H1 (cell line): ENCODE measurements at regions not wholly inside any gene's neighbourhood (a gene's known extent, or its start where the extent isn't known, plus 50 kb on each side); places are given as distances from the start of the nearest gene placed in this dataset.

ENCODE experiments used
- CTCF ChIA-PET: fragments of 300-600 bp; sonication (Branson Sonifier 250); formaldehyde crosslinking; loops from one replicate; lab custom pipeline; 2021; ENCODE audit not compliant: partially characterized antibody; lab: Charles Lee
- POLR2A ChIA-PET: fragments of 300-600 bp; sonication (Branson Sonifier 250); formaldehyde crosslinking; loops from one replicate; lab custom pipeline; 2021; ENCODE audit warnings: inconsistent platforms; ENCODE audit not compliant: partially characterized antibody; lab: Charles Lee
- DNase-seq, 2 experiments: peaks; one replicate each; pipeline versions ENCODE4 v3.0.0 to v3.0.0-alpha.2; 2010 to 2022; ENCODE audit warnings: low spot score in 2 of 2, low read depth in 1 of 2, mixed read lengths in 1 of 2
- FAIRE-seq: peaks from 2 replicates; lab custom pipeline; 2011; peaks lifted over from hg19 to GRCh38; lab: Jason Lieb, UNC
- H2AFZ ChIP-seq: 2 replicates; pipeline ENCODE4 v1.8.1; 2012; ENCODE audit warnings: low read length, inconsistent platforms
- H2AK5ac ChIP-seq: 2 replicates; pipeline ENCODE4 v1.6.1; 2013; ENCODE audit warnings: low read depth, low read length
- H2BK120ac ChIP-seq: replicated peaks from 2 replicates; pipeline ENCODE3; 2013; ENCODE audit warnings: low read depth, low read length, inconsistent platforms
- H2BK12ac ChIP-seq: 2 replicates; pipeline ENCODE4 v1.6.1; 2013; ENCODE audit warnings: low read depth, low read length
- H2BK15ac ChIP-seq: 2 replicates; pipeline ENCODE4 v1.6.1; 2013; ENCODE audit warnings: low read length
- H2BK20ac ChIP-seq: 2 replicates; pipeline ENCODE4 v1.6.1; 2013; ENCODE audit warnings: low read length
- H2BK5ac ChIP-seq: 2 replicates; pipeline ENCODE4 v1.6.1; 2013; ENCODE audit warnings: low read depth, low read length
- H3K14ac ChIP-seq: 2 replicates; pipeline ENCODE4 v1.6.1; 2013; ENCODE audit warnings: inconsistent platforms; ENCODE audit not compliant: insufficient read length
- H3K18ac ChIP-seq: 2 replicates; pipeline ENCODE4 v1.6.1; 2013; ENCODE audit warnings: low read length; ENCODE audit errors: extremely low read depth
- H3K23ac ChIP-seq: 2 replicates; pipeline ENCODE4 v1.6.1; 2013; ENCODE audit warnings: inconsistent platforms; ENCODE audit not compliant: insufficient read length
- H3K23me2 ChIP-seq: 2 replicates; pipeline ENCODE4 v1.6.1; 2013; ENCODE audit warnings: low read depth, low read length
- H3K27ac ChIP-seq: 2 replicates; pipeline ENCODE4 v1.6.1; 2011; ENCODE audit warnings: low read depth, low read length, inconsistent platforms
- H3K27me3 ChIP-seq, 4 experiments: replicated peaks in 1 of 4; 1 replicate in 1 of 4; 2 replicates in 3 of 4; pipeline versions ENCODE4 v1.6.1 to v1.8.1; 2011 to 2013; ENCODE audit warnings: low read length in 3 of 4, mild to moderate bottlenecking in 3 of 4, inconsistent platforms in 2 of 4, mixed read lengths in 2 of 4, moderate library complexity in 1 of 4; ENCODE audit not compliant: control insufficient read depth in 3 of 4, insufficient read depth in 3 of 4; ENCODE audit errors: extremely low read depth in 1 of 4
- H3K36me3 ChIP-seq, 4 experiments: 2 replicates each; pipeline versions ENCODE4 v1.6.1 to v1.8.1; 2011 to 2013; ENCODE audit warnings: mild to moderate bottlenecking in 4 of 4, low read length in 3 of 4, moderate library complexity in 2 of 4, control low read depth in 1 of 4, inconsistent platforms in 1 of 4; ENCODE audit not compliant: insufficient read depth in 4 of 4, control insufficient read depth in 2 of 4
- H3K4ac ChIP-seq: replicated peaks from 2 replicates; pipeline ENCODE3; 2013; ENCODE audit warnings: low read length, low read depth, mixed read lengths, inconsistent platforms; ENCODE audit not compliant: insufficient read length
- H3K4me1 ChIP-seq, 4 experiments: replicated peaks in 1 of 4; 1 replicate in 1 of 4; 2 replicates in 3 of 4; pipeline versions ENCODE4 v1.6.1 to v1.8.1; 2011 to 2013; ENCODE audit warnings: low read length in 3 of 4, inconsistent platforms in 2 of 4, mixed read lengths in 1 of 4; ENCODE audit not compliant: insufficient read depth in 4 of 4, control insufficient read depth in 3 of 4
- H3K4me2 ChIP-seq, 2 experiments: 2 replicates each; pipeline versions ENCODE4 v1.6.1 to v1.8.1; 2011 to 2013; ENCODE audit warnings: low read depth in 2 of 2, low read length in 2 of 2, control low read depth in 1 of 2, inconsistent platforms in 1 of 2, mild to moderate bottlenecking in 1 of 2; ENCODE audit not compliant: insufficient read depth in 1 of 2
- H3K4me3 ChIP-seq, 4 experiments: fragments of 200-600, 300-600 bp in 1 of 4; sonication (generic), shearing (Covaris generic), sonication (Bioruptor Twin) in 1 of 4; 2 replicates each; pipeline versions ENCODE4 v1.5.1 to v1.8.1; 2011 to 2016; ENCODE audit warnings: low read length in 4 of 4, low read depth in 3 of 4, control low read depth in 2 of 4, inconsistent platforms in 2 of 4, mild to moderate bottlenecking in 2 of 4, mixed read lengths in 1 of 4, moderate library complexity in 1 of 4; ENCODE audit not compliant: insufficient read depth in 2 of 4; ENCODE audit errors: extremely low read depth in 1 of 4
- H3K56ac ChIP-seq: replicated peaks from 2 replicates; pipeline ENCODE3; 2013; ENCODE audit warnings: low read depth, mild to moderate bottlenecking, mixed read lengths, low read length, inconsistent platforms; ENCODE audit not compliant: insufficient read length
- H3K79me1 ChIP-seq: 2 replicates; pipeline ENCODE4 v1.6.1; 2013; ENCODE audit warnings: low read depth, low read length, control low read depth
- H3K79me2 ChIP-seq, 2 experiments: 2 replicates each; pipeline versions ENCODE4 v1.6.1 to v1.8.1; 2012 to 2013; ENCODE audit warnings: low read length in 2 of 2, mild to moderate bottlenecking in 2 of 2, inconsistent platforms in 1 of 2; ENCODE audit not compliant: insufficient read depth in 2 of 2, control insufficient read depth in 1 of 2
- H3K9ac ChIP-seq, 4 experiments: replicated peaks in 1 of 4; 1 replicate in 1 of 4; 2 replicates in 3 of 4; pipeline versions ENCODE4 v1.6.1 to v1.8.1; 2011 to 2013; ENCODE audit warnings: low read depth in 3 of 4, low read length in 3 of 4, control low read depth in 2 of 4, mild to moderate bottlenecking in 2 of 4, moderate library complexity in 2 of 4, inconsistent platforms in 1 of 4; ENCODE audit errors: extremely low read depth in 1 of 4
- H3K9me3 ChIP-seq, 2 experiments: 2 replicates each; pipeline versions ENCODE4 v1.6.1 to v1.8.1; 2012 to 2013; ENCODE audit warnings: mild to moderate bottlenecking in 2 of 2, moderate library complexity in 2 of 2, control low read depth in 1 of 2, inconsistent platforms in 1 of 2, low read depth in 1 of 2, low read length in 1 of 2, mixed read lengths in 1 of 2; ENCODE audit not compliant: insufficient read depth in 2 of 2
- H4K20me1 ChIP-seq, 2 experiments: replicated peaks in 1 of 2; 2 replicates each; pipeline versions ENCODE3 to v1.8.1; 2011 to 2013; ENCODE audit warnings: inconsistent platforms in 2 of 2, low read length in 2 of 2, mild to moderate bottlenecking in 1 of 2; ENCODE audit not compliant: insufficient read depth in 2 of 2, control insufficient read depth in 1 of 2
- H4K5ac ChIP-seq: 2 replicates; pipeline ENCODE4 v1.6.1; 2013; ENCODE audit warnings: low read length, low read depth, mixed read lengths, inconsistent platforms; ENCODE audit not compliant: insufficient read length
- H4K8ac ChIP-seq: 2 replicates; pipeline ENCODE4 v1.8.0; 2013; ENCODE audit warnings: mild to moderate bottlenecking, moderate library complexity, low read length, inconsistent platforms; ENCODE audit not compliant: insufficient read depth; ENCODE audit errors: extremely low read depth
- H4K91ac ChIP-seq: replicated peaks from 2 replicates; pipeline ENCODE3; 2013; ENCODE audit warnings: low read length, mixed read lengths, inconsistent platforms; ENCODE audit not compliant: insufficient read length
- BCL11A ChIP-seq, 2 experiments: IDR thresholded peaks; one replicate each; pipeline ENCODE4 v1.6.1; 2011; ENCODE audit warnings: low read depth in 2 of 2, low read length in 2 of 2, mild to moderate bottlenecking in 2 of 2
- CBX5 ChIP-seq: fragments of 300-800, 300-1000 bp; sonication (generic); IDR thresholded peaks from 2 replicates; pipeline ENCODE4 v1.7.1; 2016; ENCODE audit warnings: antibody characterized with exemption, low read length, low read depth
- CTBP2 ChIP-seq: IDR thresholded peaks from 2 replicates; pipeline ENCODE4 v1.7.0; 2011; ENCODE audit warnings: borderline replicate concordance, mild to moderate bottlenecking, moderate library complexity, mixed read lengths, low read length; ENCODE audit not compliant: insufficient read depth, insufficient read length
- E2F6 ChIP-seq: IDR thresholded peaks from 2 replicates; pipeline ENCODE4 v1.6.1; 2012; ENCODE audit warnings: inconsistent platforms
- GTF2F1 ChIP-seq: IDR thresholded peaks from 2 replicates; pipeline ENCODE4 v1.6.1; 2012; ENCODE audit warnings: low read depth, low read length, improper control_type of control experiment, borderline replicate concordance
- JUND ChIP-seq: IDR thresholded peaks from 2 replicates; pipeline ENCODE4 v1.6.1; 2011; ENCODE audit warnings: mild to moderate bottlenecking, improper control_type of control experiment, low read length
- KDM1A ChIP-seq: fragments of 200-600, 300-600 bp; sonication (generic); IDR thresholded peaks from 2 replicates; pipeline ENCODE4 v1.7.1; 2016; ENCODE audit warnings: mild to moderate bottlenecking, low read length, borderline replicate concordance
- MAFK ChIP-seq: IDR thresholded peaks from 2 replicates; pipeline ENCODE4 v1.6.1; 2012; ENCODE audit warnings: low read depth, mild to moderate bottlenecking, improper control_type of control experiment, low read length
- NRF1 ChIP-seq: IDR thresholded peaks from 2 replicates; pipeline ENCODE4 v1.6.1; 2011; ENCODE audit warnings: mild to moderate bottlenecking, low read depth, low read length, improper control_type of control experiment
- TAF1 ChIP-seq: IDR thresholded peaks from 2 replicates; pipeline ENCODE4 v1.6.1; 2011; ENCODE audit warnings: mild to moderate bottlenecking, low read depth, low read length
- TCF12 ChIP-seq: IDR thresholded peaks from 2 replicates; pipeline ENCODE4 v1.6.1; 2011; ENCODE audit warnings: low read depth, mild to moderate bottlenecking, low read length
- USF2 ChIP-seq: IDR thresholded peaks from 2 replicates; pipeline ENCODE4 v1.6.1; 2011; ENCODE audit warnings: low read length, improper control_type of control experiment
- WGBS, 2 experiments: shearing (Covaris generic) in 1 of 2; methylation state at CpG; one replicate each; pipeline versions ENCODE4 v1.1.6 to v1.1.7; 2013 to 2015; ENCODE audit warnings: low lambda C conversion rate in 2 of 2, mixed read lengths in 2 of 2, inconsistent platforms in 1 of 2, low coverage in 1 of 2, missing lambda C conversion rate in 1 of 2; ENCODE audit not compliant: insufficient replicate concordance in 2 of 2, insufficient coverage in 1 of 2, insufficient read length in 1 of 2; ENCODE audit errors: extremely low coverage in 1 of 2, missing lambda C conversion rate in 1 of 2; 5-methylcytosine and 5-hydroxymethylcytosine counted together

- no peak overlapping the region for H3K4me2 ChIP-seq
- WGBS, 2 experiments: 87% methylated on average over 7 of the region's 7 CpGs; no CpG with 5 or more reads in 1 of the 2 experiments
- no peak overlapping the region for H2BK5ac ChIP-seq
- H3K27ac ChIP-seq: no peak overlapping the region
- no peak overlapping the region for H2BK12ac ChIP-seq
- H3K4me1 ChIP-seq: no peaks in the 10 kb centered on the region
- FAIRE-seq (no peak), DNase-seq (no peak)
- no peak overlapping the region for H3K14ac ChIP-seq
- H3K18ac ChIP-seq: no peak overlapping the region
- no peaks in the 10 kb centered on the region for H3K79me2 ChIP-seq
- H3K4me3 ChIP-seq: no peak overlapping the region
- no peak overlapping the region for H2AK5ac ChIP-seq
- no peak overlapping the region for H3K56ac ChIP-seq
- H4K20me1 ChIP-seq: no peaks in the 10 kb centered on the region
- H2BK20ac ChIP-seq: no peak overlapping the region
- H3K9me3 ChIP-seq: no peaks in the 10 kb centered on the region
- CTCF ChIA-PET: interaction anchor here (0.6 to 3.7 kb wide), 3 partner anchors 9 to 1290 kb away, joined by 3 to 29 read pairs (median 3); no protein-coding TSS in a partner anchor
- H3K4ac ChIP-seq: no peak overlapping the region
- H3K9ac ChIP-seq: no peak overlapping the region
- H2BK15ac ChIP-seq: no peak overlapping the region
- no peak overlapping the region for H3K23ac ChIP-seq
- peaks cover 2% of the 10 kb centered on the region; the same call in 1 of the 2 replicates for H3K23me2 ChIP-seq
- no peak overlapping the region for H4K91ac ChIP-seq
- H3K36me3 ChIP-seq: no peaks in the 10 kb centered on the region
- no peak overlapping the region for H4K5ac ChIP-seq
- no peak overlapping the region for H2BK120ac ChIP-seq
- no peak overlapping the region for H2AFZ ChIP-seq
- H3K79me1 ChIP-seq: no peaks in the 10 kb centered on the region
- POLR2A ChIA-PET: no interaction called here
- H3K27me3 ChIP-seq: no peaks in the 10 kb centered on the region
- no peak overlapping the region for H4K8ac ChIP-seq
- TF ChIP-seq USF2: no peak
- no peak for TF ChIP-seq GTF2F1
- TF ChIP-seq E2F6: no peak
- no peak for TF ChIP-seq TAF1
- no peak for TF ChIP-seq TCF12
- TF ChIP-seq BCL11A (IDR thresholded peaks at IDR 0.05; ENCODE audit: low read depth in 2 of 2, low read length in 2 of 2): no peak
- no peak for TF ChIP-seq CBX5
- no peak for TF ChIP-seq KDM1A
- TF ChIP-seq JUND: no peak
- no peak for TF ChIP-seq MAFK
- no peak for TF ChIP-seq CTBP2
- TF ChIP-seq NRF1: no peak
Observed at GRCh38 chr14:87041290-87042020, 951.5 kb downstream of the GALC start.
